AML-193 (cell line): ENCODE measurements at regions not wholly inside any gene's neighbourhood (a gene's known extent, or its start where the extent isn't known, plus 50 kb on each side); places are given as distances from the start of the nearest gene placed in this dataset.
"Not testable (repeated sequence)": the region's sequence is repeated elsewhere in the genome, so short reads cannot be mapped to it uniquely, and the experiment has no call there.

Experiments used
- DNase-seq, 2 experiments: peaks; one replicate each; lab custom pipeline; 2025; lab: John Stamatoyannopoulos, UW

- no peak for DNase-seq
Observed at GRCh38 chr2:117519721-117520120, 294.8 kb upstream of the DDX18 start.

GRCh38 chr2:117523267-117523666 lies 291.2 kb upstream of the DDX18 start:
- DNase-seq = no peak

- no peak for DNase-seq
Observed at GRCh38 chr2:117523711-117524238, 290.7 kb upstream of the DDX18 start.

- DNase-seq = no peak
Observed at GRCh38 chr2:117536139-117536538, 278.4 kb upstream of the DDX18 start.

GRCh38 chr2:117537032-117537431 lies 277.5 kb upstream of the DDX18 start:
- DNase-seq = no peak

- no peak for DNase-seq
Observed at GRCh38 chr2:117551858-117552257, 262.6 kb upstream of the DDX18 start.

- no peak for DNase-seq
Observed at GRCh38 chr2:117553448-117553847, 261.0 kb upstream of the DDX18 start.

GRCh38 chr2:117555965-117556364 lies 258.5 kb upstream of the DDX18 start:
- DNase-seq = no peak

- DNase-seq = no peak
Observed at GRCh38 chr2:117557626-117558025, 256.9 kb upstream of the DDX18 start.

GRCh38 chr2:117562654-117563053 lies 251.8 kb upstream of the DDX18 start:
- DNase-seq = no peak

GRCh38 chr2:117571590-117572349 lies 242.7 kb upstream of the DDX18 start:
- DNase-seq = no peak

GRCh38 chr2:117587310-117587709 lies 227.2 kb upstream of the DDX18 start:
- no peak for DNase-seq

GRCh38 chr2:117603060-117603459 lies 211.4 kb upstream of the DDX18 start:
- no peak for DNase-seq

GRCh38 chr2:117603567-117603966 lies 210.9 kb upstream of the DDX18 start:
- DNase-seq = no peak

- no peak for DNase-seq
Observed at GRCh38 chr2:117607202-117607601, 207.3 kb upstream of the DDX18 start.

- DNase-seq = no peak
Observed at GRCh38 chr2:117613101-117613500, 201.4 kb upstream of the DDX18 start.

- DNase-seq = no peak
Observed at GRCh38 chr2:117614296-117614695, 200.2 kb upstream of the DDX18 start.

GRCh38 chr2:117614823-117615534 lies 199.5 kb upstream of the DDX18 start:
- no peak for DNase-seq

GRCh38 chr2:117618607-117619006 lies 195.9 kb upstream of the DDX18 start:
- DNase-seq = no peak

- DNase-seq = no peak
Observed at GRCh38 chr2:117621326-117621725, 193.2 kb upstream of the DDX18 start.

- not testable (repeated sequence) for DNase-seq
Observed at GRCh38 chr2:117623175-117623574, 191.3 kb upstream of the DDX18 start.

GRCh38 chr2:117631152-117631945 lies 183.1 kb upstream of the DDX18 start:
- no peak for DNase-seq
